HEK293T (cell line): ENCODE measurements at regions not wholly inside any gene's neighbourhood (a gene's known extent, or its start where the extent isn't known, plus 50 kb on each side); places are given as distances from the start of the nearest gene placed in this dataset.

Source experiments
- CTCF ChIA-PET: fragments of 350-600 bp; formaldehyde crosslinking; extraction: SDS; loops from one replicate; lab custom pipeline; 2021; ENCODE audit warnings: antibody characterized with exemption, inconsistent platforms; lab: Yijun Ruan, JAX
- POLR2A ChIA-PET: fragments of 350-600 bp; formaldehyde crosslinking; extraction: SDS; loops from one replicate; lab custom pipeline; 2020; ENCODE audit warnings: antibody characterized with exemption, inconsistent platforms; lab: Yijun Ruan, JAX
- DNase-seq: peaks from one replicate; pipeline ENCODE4 v3.0.0; 2012; ENCODE audit warnings: mixed read lengths; ENCODE audit errors: extremely low spot score
- ARNT ChIP-seq: fragments of 450-650 bp; IDR thresholded peaks from 2 replicates; pipeline ENCODE4 v1.6.1; 2017; ENCODE audit warnings: mild to moderate bottlenecking
- BHLHE40 ChIP-seq: fragments of 450-650 bp; IDR thresholded peaks from 2 replicates; pipeline ENCODE4 v1.6.1; 2016; ENCODE audit warnings: mild to moderate bottlenecking, moderate library complexity, borderline replicate concordance
- CTBP1 ChIP-seq: fragments of 450-650 bp; IDR thresholded peaks from 2 replicates; pipeline ENCODE4 v1.6.1; 2016; ENCODE audit warnings: borderline replicate concordance
- ELF4 ChIP-seq: fragments of 450-650 bp; IDR thresholded peaks from 2 replicates; pipeline ENCODE4 v1.6.1; 2017; ENCODE audit warnings: antibody characterized with exemption
- FOXA1 ChIP-seq: fragments of 450-650 bp; IDR thresholded peaks from 2 replicates; pipeline ENCODE4 v1.6.1; 2016; ENCODE audit warnings: mild to moderate bottlenecking
- FOXK2 ChIP-seq: fragments of 450-650 bp; IDR thresholded peaks from 2 replicates; pipeline ENCODE4 v1.6.1; 2016; ENCODE audit warnings: mild to moderate bottlenecking
- FOXM1 ChIP-seq: fragments of 450-650 bp; IDR thresholded peaks from 2 replicates; pipeline ENCODE4 v1.6.1; 2017; ENCODE audit warnings: mild to moderate bottlenecking, borderline replicate concordance
- HDGF ChIP-seq: fragments of 450-650 bp; IDR thresholded peaks from 2 replicates; pipeline ENCODE4 v1.6.1; 2017; ENCODE audit warnings: antibody characterized with exemption, borderline replicate concordance
- L3MBTL2 ChIP-seq: fragments of 450-650 bp; conservative IDR thresholded peaks from 2 replicates; pipeline ENCODE4 v1.6.1; 2016; ENCODE audit warnings: mild to moderate bottlenecking
- LEF1 ChIP-seq: fragments of 450-650 bp; IDR thresholded peaks from 2 replicates; pipeline ENCODE4 v1.6.1; 2017; ENCODE audit warnings: mild to moderate bottlenecking, borderline replicate concordance
- NFRKB ChIP-seq: fragments of 450-650 bp; IDR thresholded peaks from 2 replicates; pipeline ENCODE4 v1.6.1; 2016; ENCODE audit warnings: mild to moderate bottlenecking, moderate library complexity
- PKNOX1 ChIP-seq: fragments of 450-650 bp; IDR thresholded peaks from 2 replicates; pipeline ENCODE4 v1.6.1; 2016
- SP1 ChIP-seq: fragments of 450-650 bp; IDR thresholded peaks from 2 replicates; pipeline ENCODE4 v1.6.1; 2017
- SUZ12 ChIP-seq: fragments of 450-650 bp; IDR thresholded peaks from 2 replicates; pipeline ENCODE4 v1.6.1; 2016; ENCODE audit warnings: mild to moderate bottlenecking
- TARDBP ChIP-seq: fragments of 450-650 bp; IDR thresholded peaks from 2 replicates; pipeline ENCODE4 v1.6.1; 2016
- ZNF384 ChIP-seq: fragments of 450-650 bp; IDR thresholded peaks from 2 replicates; pipeline ENCODE4 v1.6.1; 2016

GRCh38 chr3:35064761-35065160 is 574.6 kb upstream of the ARPP21 start:
- ChIA-PET POLR2A (no interaction called here), CTCF (no interaction called here)
- TF ChIP-seq L3MBTL2 (no peak), ZNF384 (no peak), PKNOX1 (no peak), NFRKB (no peak), ARNT (no peak)
- no peak for DNase-seq

- DNase-seq = no peak
- ChIA-PET POLR2A (no interaction called here), CTCF (no interaction called here)
- TF ChIP-seq ZNF384 = no peak
Measured at GRCh38 chr3:35065891-35066290, 573.4 kb upstream of the ARPP21 start.

DNA sequence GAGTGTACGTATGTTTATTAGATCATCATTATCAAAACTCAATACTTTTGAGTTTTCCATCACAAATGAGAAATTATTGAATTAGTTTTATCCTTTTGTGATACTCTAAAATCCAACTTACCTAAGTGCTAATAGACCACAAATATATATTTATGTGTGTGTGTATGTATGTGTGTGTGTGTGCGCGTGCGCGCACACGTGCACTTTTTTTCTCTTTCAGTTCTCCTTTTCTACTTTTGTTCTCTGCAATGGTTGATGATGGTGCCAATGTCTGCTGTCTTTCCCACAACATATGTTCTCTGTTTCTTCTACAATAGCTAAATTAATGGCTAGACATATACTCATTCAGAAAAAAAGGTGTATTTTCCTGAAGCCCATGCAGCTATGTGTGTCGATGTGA is 571.6 kb upstream of the ARPP21 start:
- TF ChIP-seq FOXM1 = no peak
- no peak for TF ChIP-seq CTBP1
- TF ChIP-seq SUZ12 = no peak
- TF ChIP-seq BHLHE40 = no peak
- no peak for TF ChIP-seq SP1
- no peak for TF ChIP-seq HDGF
- TF ChIP-seq FOXA1 = no peak
- no peak for TF ChIP-seq ZNF384
- no peak for TF ChIP-seq ARNT
- no peak for TF ChIP-seq TARDBP
- no peak for TF ChIP-seq PKNOX1
- no peak for TF ChIP-seq FOXK2
- TF ChIP-seq L3MBTL2 = no peak
- TF ChIP-seq NFRKB = no peak
- no peak for TF ChIP-seq ELF4
- CTCF ChIA-PET = interaction anchor here (0.7 kb wide), 1 partner anchor 948 kb away, joined by 3 read pairs; no protein-coding TSS in a partner anchor
- POLR2A ChIA-PET = no interaction called here
- DNase-seq = no peak

DNA sequence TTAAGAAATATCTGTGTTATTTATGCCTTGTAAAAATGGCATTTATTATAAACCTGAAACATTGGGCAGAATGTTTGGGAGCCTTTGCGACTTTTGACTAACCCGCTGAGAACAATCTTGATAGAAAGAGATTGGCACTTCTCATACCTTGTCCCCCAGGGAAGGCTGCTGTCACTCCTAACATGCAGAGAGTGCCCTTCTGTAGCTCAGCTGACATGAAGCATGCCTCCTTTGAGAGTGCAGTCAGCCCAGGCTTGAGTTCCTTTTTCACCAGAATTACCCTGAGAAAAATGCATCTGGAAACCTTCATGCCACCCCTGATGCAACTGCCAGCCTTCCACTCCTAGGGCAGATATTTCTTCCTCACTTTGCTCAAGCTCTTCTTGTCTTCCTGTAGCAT is 569.2 kb upstream of the ARPP21 start:
- ChIA-PET POLR2A (no interaction called here), CTCF (no interaction called here)
- no peak for DNase-seq
- TF ChIP-seq SP1 = no peak
- no peak for TF ChIP-seq FOXM1
- no peak for TF ChIP-seq FOXA1
- no peak for TF ChIP-seq LEF1
- TF ChIP-seq ELF4 = no peak
- no peak for TF ChIP-seq NFRKB
- no peak for TF ChIP-seq L3MBTL2
- no peak for TF ChIP-seq CTBP1

GRCh38 chr3:35071772-35072171 is 567.6 kb upstream of the ARPP21 start:
- POLR2A ChIA-PET = no interaction called here
- CTCF ChIA-PET = no interaction called here
- TF ChIP-seq NFRKB (no peak), ELF4 (no peak)
- DNase-seq = no peak

DNA sequence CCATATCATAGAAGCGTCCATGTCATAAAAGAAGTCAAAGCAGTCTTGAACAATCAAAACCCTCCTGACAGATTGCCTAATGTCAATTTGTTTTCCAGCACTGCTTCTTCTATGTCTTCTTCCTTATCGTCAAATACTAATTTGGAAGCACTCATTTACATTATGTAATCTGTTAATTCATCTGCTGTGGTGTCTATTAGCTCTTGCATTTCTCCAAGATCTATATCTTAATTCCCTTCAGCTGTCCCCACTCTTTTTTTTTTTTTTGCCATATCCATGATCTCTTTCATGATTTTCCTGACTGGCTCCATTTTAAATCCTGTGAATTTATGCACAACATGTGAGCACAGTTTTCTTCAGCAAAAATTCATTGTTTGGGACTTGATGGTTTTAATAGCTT is 560.5 kb upstream of the ARPP21 start:
- ChIA-PET CTCF (no interaction called here), POLR2A (no interaction called here)
- DNase-seq = no peak
- TF ChIP-seq FOXM1 (no peak), TARDBP (no peak), ELF4 (no peak)

GRCh38 chr3:35079403-35079802 is 559.9 kb upstream of the ARPP21 start:
- no peak for TF ChIP-seq TARDBP
- no peak for TF ChIP-seq ELF4
- no peak for TF ChIP-seq SUZ12
- TF ChIP-seq HDGF = no peak
- no peak for TF ChIP-seq FOXM1
- TF ChIP-seq ZNF384 = no peak
- TF ChIP-seq CTBP1 = no peak
- TF ChIP-seq FOXA1 = no peak
- TF ChIP-seq L3MBTL2 = no peak
- TF ChIP-seq NFRKB = no peak
- TF ChIP-seq BHLHE40 = no peak
- TF ChIP-seq ARNT = no peak
- TF ChIP-seq LEF1 = no peak
- no peak for TF ChIP-seq FOXK2
- no peak for TF ChIP-seq PKNOX1
- no peak for TF ChIP-seq SP1
- POLR2A ChIA-PET = no interaction called here
- CTCF ChIA-PET = no interaction called here
- no peak for DNase-seq

- TF ChIP-seq CTBP1 (no peak), L3MBTL2 (no peak)
- POLR2A ChIA-PET = no interaction called here
- DNase-seq = no peak
- CTCF ChIA-PET = interaction anchor here (0.7 kb wide), 1 partner anchor 19 kb away, joined by 4 read pairs; no protein-coding TSS in a partner anchor
Measured at GRCh38 chr3:35081899-35082298, 557.4 kb upstream of the ARPP21 start.
